Breast epithelium (tissue), 4 donors: ENCODE measurements at regions not wholly inside any gene's neighbourhood (a gene's known extent, or its start where the extent isn't known, plus 50 kb on each side); places are given as distances from the start of the nearest gene placed in this dataset.

ENCODE experiments used
- DNase-seq, 2 donors: peaks; one replicate each; pipeline ENCODE4 v3.0.0-alpha.2; 2019; ENCODE audit warnings: low spot score in 2 of 2
- H3K27ac ChIP-seq, 2 donors: fragments of 200-600 bp; sonication (generic) in 1 of 2; one replicate each; pipeline ENCODE4 v1.5.1; 2016 to 2019; ENCODE audit warnings: mild to moderate bottlenecking in 1 of 2
- H3K27me3 ChIP-seq, 2 donors: fragments of 200-600 bp; sonication (generic) in 1 of 2; one replicate each; pipeline versions ENCODE4 v1.5.1 to v1.6.0; 2017 to 2019; ENCODE audit warnings: control low read depth in 1 of 2, mild to moderate bottlenecking in 1 of 2
- H3K36me3 ChIP-seq: fragments of 200-600 bp; one replicate; pipeline ENCODE4 v1.5.1; 2019
- H3K4me1 ChIP-seq, 2 donors: fragments of 200-600 bp; sonication (generic); one replicate each; pipeline ENCODE4 v1.5.1; 2016 to 2019; ENCODE audit warnings: control low read depth in 1 of 2
- H3K4me3 ChIP-seq, 3 donors: fragments of 200-600 bp; sonication (generic); 1 replicate in 2 of 3; 2 replicates in 1 of 3; pipeline ENCODE4 v1.5.1; 2016 to 2019; ENCODE audit warnings: mild to moderate bottlenecking in 3 of 3, moderate library complexity in 2 of 3
- H3K9me3 ChIP-seq, 2 donors: fragments of 200-600 bp; sonication (generic) in 1 of 2; one replicate each; pipeline ENCODE4 v1.5.1; 2016 to 2019; ENCODE audit warnings: control low read depth in 1 of 2
- CTCF ChIP-seq, 3 donors: fragments of 450-650 bp; IDR thresholded peaks; one replicate each; pipeline ENCODE4 v1.5.1; 2016 to 2017; ENCODE audit warnings: antibody characterized with exemption in 3 of 3, mild to moderate bottlenecking in 3 of 3, moderate library complexity in 3 of 3
- POLR2A ChIP-seq: fragments of 450-650 bp; IDR thresholded peaks from one replicate; pipeline ENCODE4 v1.6.1; 2016; ENCODE audit warnings: antibody characterized with exemption, mild to moderate bottlenecking, moderate library complexity
- POLR2AphosphoS5 ChIP-seq, 3 donors: sonication (generic); formaldehyde crosslinking; IDR thresholded peaks; one replicate each; pipeline ENCODE4 v1.6.1; 2017; ENCODE audit warnings: antibody characterized with exemption in 3 of 3
- intact Hi-C: fragments of 100-400 bp; cut with DNase I; formaldehyde crosslinking; loops from one replicate; pipeline ENCODE4 v1.15.1; 2023; ENCODE audit warnings: low total_unique reads

DNA sequence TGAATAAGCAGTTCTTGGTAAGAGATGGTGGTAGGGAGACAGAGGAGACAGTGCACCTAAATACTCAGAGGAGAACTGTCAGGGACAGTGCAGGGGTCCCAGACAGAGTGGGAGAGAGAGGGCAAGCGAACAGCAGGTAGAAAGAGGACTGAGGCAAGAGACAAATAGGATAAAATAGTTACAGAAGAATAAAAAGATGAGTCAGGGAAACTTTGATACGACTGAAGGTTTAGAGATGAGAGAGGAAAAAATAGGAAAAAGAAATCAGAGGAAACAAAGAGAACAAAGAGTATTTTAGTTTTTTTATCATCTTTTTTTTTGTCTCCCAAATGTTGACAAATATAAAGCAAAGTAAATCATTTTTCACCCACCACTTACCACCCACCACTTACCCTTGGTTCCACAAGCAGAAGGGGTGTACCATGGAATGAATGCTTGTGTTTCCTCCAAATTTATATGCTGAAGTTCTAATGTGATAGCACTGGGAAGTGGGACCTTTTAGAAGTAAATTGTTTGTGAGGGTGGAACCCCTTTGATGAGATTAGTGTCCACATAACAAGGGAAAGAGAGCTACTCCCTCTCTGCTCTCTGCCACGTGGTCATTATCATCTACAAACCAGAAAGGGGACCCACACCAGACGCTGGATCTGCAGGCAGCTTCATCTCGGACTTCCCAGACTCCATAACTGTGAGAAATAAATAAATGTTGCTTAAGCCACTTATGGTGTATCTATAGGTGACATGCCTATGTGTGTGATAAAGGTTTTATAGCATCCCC is 292.1 kb downstream of the BTG1 start:
- Histone ChIP-seq H3K27ac (peak overlapping the region in 1 of 2 donors; percentile 40), H3K27me3 (no peaks in the 10 kb centered on the region), H3K36me3 (no peaks in the 10 kb centered on the region), H3K4me3 (no peak overlapping the region), H3K4me1 (no peaks in the 10 kb centered on the region), H3K9me3 (no peaks in the 10 kb centered on the region)
- intact Hi-C loops: no loop called here
- no peak for TF ChIP-seq POLR2AphosphoS5 (IDR thresholded peaks at IDR 0.05)
- TF ChIP-seq POLR2A: no peak
- no peak for TF ChIP-seq CTCF (IDR thresholded peaks at IDR 0.05)
- no peak for DNase-seq

DNA sequence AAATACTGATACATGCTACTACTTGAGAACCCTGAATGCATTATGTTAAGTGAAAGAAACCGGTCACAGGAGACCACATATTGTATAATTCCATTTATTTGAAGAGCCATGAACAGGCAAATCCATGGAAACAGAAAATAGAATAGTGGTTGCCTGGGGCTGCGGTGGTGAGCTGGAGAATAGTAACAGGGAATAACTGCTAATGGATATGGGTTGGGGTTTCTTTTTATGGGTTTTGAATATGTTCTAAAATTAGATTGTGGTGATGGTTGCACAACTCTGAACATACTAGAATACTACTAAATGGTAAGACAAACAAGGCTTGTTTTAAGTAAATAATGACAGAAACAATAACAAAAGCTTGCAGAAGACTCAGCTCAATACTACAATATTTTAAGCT is 293.0 kb downstream of the BTG1 start:
- no peak for DNase-seq
- Histone ChIP-seq H3K4me3 (no peak overlapping the region), H3K27ac (no peak overlapping the region), H3K4me1 (no peaks in the 10 kb centered on the region), H3K27me3 (no peaks in the 10 kb centered on the region), H3K36me3 (no peaks in the 10 kb centered on the region), H3K9me3 (no peaks in the 10 kb centered on the region)
- intact Hi-C loops: no loop called here
- TF ChIP-seq POLR2A (no peak), POLR2AphosphoS5 (IDR thresholded peaks at IDR 0.05) (no peak), CTCF (IDR thresholded peaks at IDR 0.05) (no peak)

- no peak for DNase-seq
- H3K27ac ChIP-seq: no peak overlapping the region
- H3K9me3 ChIP-seq: no peaks in the 10 kb centered on the region
- H3K27me3 ChIP-seq: no peaks in the 10 kb centered on the region
- H3K4me3 ChIP-seq: no peak overlapping the region
- no peaks in the 10 kb centered on the region for H3K36me3 ChIP-seq
- TF ChIP-seq POLR2A (no peak), CTCF (IDR thresholded peaks at IDR 0.05) (no peak), POLR2AphosphoS5 (IDR thresholded peaks at IDR 0.05) (no peak)
- intact Hi-C loops: no loop called here
- no peaks in the 10 kb centered on the region for H3K4me1 ChIP-seq
Observed at GRCh38 chr12:91851741-91852477, 293.7 kb downstream of the BTG1 start.

DNA sequence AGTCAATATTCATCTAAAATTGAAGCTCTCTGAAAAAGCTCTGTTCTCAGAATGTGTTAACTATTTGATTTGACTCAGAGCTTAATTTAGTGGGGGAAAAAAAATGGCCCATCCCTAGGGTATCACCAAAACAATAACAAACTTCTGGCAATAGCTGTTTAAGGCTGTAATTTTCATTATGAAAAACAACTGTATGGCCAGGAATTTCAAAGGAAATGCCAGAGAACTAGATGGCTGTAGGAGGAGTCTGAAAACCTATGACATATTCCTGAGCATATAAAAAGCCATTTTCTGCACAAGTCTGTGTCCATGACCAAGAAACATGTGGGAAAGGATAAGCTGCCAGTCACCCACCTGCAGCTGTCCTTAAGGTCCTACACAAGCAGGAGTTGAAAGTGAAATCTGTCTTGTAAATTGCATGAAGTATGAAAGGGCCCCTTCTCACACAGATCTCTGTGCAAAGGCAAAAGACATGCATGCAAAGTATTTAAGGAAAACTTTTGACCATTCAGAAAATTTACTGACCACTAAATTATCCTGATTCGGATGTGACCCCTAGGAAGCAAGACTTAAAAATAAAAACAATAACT is 299.1 kb downstream of the BTG1 start:
- DNase-seq: no peak
- TF ChIP-seq POLR2AphosphoS5 (IDR thresholded peaks at IDR 0.05): no peak
- TF ChIP-seq POLR2A: no peak
- no peak for TF ChIP-seq CTCF (IDR thresholded peaks at IDR 0.05)
- Histone ChIP-seq H3K4me3 (no peak overlapping the region), H3K27ac (no peak overlapping the region), H3K27me3 (no peaks in the 10 kb centered on the region), H3K36me3 (no peaks in the 10 kb centered on the region), H3K4me1 (no peaks in the 10 kb centered on the region), H3K9me3 (no peaks in the 10 kb centered on the region)
- intact Hi-C loops: no loop called here

GRCh38 chr12:91845365-91845764 is 300.3 kb downstream of the BTG1 start:
- H3K27me3 ChIP-seq: no peaks in the 10 kb centered on the region
- intact Hi-C loops: no loop called here
- H3K4me3 ChIP-seq: no peak overlapping the region
- TF ChIP-seq POLR2AphosphoS5 (IDR thresholded peaks at IDR 0.05) (no peak), POLR2A (no peak), CTCF (IDR thresholded peaks at IDR 0.05) (no peak)
- H3K27ac ChIP-seq: no peak overlapping the region
- H3K4me1 ChIP-seq: no peaks in the 10 kb centered on the region
- DNase-seq: no peak
- H3K9me3 ChIP-seq: no peaks in the 10 kb centered on the region
- H3K36me3 ChIP-seq: no peaks in the 10 kb centered on the region
